GM21423 (cell line): ENCODE measurements at regions not wholly inside any gene's neighbourhood (a gene's known extent, or its start where the extent isn't known, plus 50 kb on each side); places are given as distances from the start of the nearest gene placed in this dataset.

Source experiments
- ATAC-seq: cut with Tn5 transposase; IDR thresholded peaks from one replicate; pipeline ENCODE4 v1.9.1; 2021; ENCODE audit warnings: mild to moderate bottlenecking, moderate library complexity; ENCODE audit not compliant: unreplicated experiment

- ATAC-seq: no peak
These were observed 82.9 kb downstream of the FAM43A start for GRCh38 chr3:194768586-194768985.

- peak; percentile 95 for ATAC-seq
These were observed 83.4 kb downstream of the FAM43A start for GRCh38 chr3:194769020-194769643.

GRCh38 chr3:194772241-194773000, 86.7 kb downstream of the FAM43A start:
- ATAC-seq: no peak

GRCh38 chr3:194773216-194773615, 87.5 kb downstream of the FAM43A start:
- ATAC-seq: no peak

- no peak for ATAC-seq
These were observed 88.2 kb downstream of the FAM43A start for GRCh38 chr3:194773771-194774455.

GRCh38 chr3:194775266-194775665, 89.6 kb downstream of the FAM43A start:
- ATAC-seq: no peak

- no peak for ATAC-seq
These were observed 90.0 kb downstream of the FAM43A start for GRCh38 chr3:194775731-194776130.

- ATAC-seq: no peak
These were observed 92.0 kb downstream of the FAM43A start for GRCh38 chr3:194777729-194778128.

- ATAC-seq: no peak
These were observed 94.1 kb downstream of the FAM43A start for GRCh38 chr3:194779729-194780224.

GRCh38 chr3:194780706-194781105, 95.0 kb downstream of the FAM43A start:
- no peak for ATAC-seq

- no peak for ATAC-seq
These were observed 95.9 kb downstream of the FAM43A start for GRCh38 chr3:194781617-194782016.

- no peak for ATAC-seq
These were observed 97.2 kb downstream of the FAM43A start for GRCh38 chr3:194782698-194783404.

GRCh38 chr3:194784361-194784760, 98.7 kb downstream of the FAM43A start:
- no peak for ATAC-seq

GRCh38 chr3:194785315-194785714, 99.6 kb downstream of the FAM43A start:
- no peak for ATAC-seq

- ATAC-seq: no peak
These were observed 101.4 kb downstream of the FAM43A start for GRCh38 chr3:194787072-194787471.

- no peak for ATAC-seq
These were observed 102.0 kb downstream of the FAM43A start for GRCh38 chr3:194787650-194788049.

- no peak for ATAC-seq
These were observed 106.7 kb downstream of the FAM43A start for GRCh38 chr3:194792368-194792767.

- ATAC-seq: no peak
These were observed 112.0 kb downstream of the FAM43A start for GRCh38 chr3:194797555-194798250.

GRCh38 chr3:194798486-194798885, 112.8 kb downstream of the FAM43A start:
- no peak for ATAC-seq

- no peak for ATAC-seq
These were observed 114.3 kb downstream of the FAM43A start for GRCh38 chr3:194800002-194800401.
